ENCODE measurements at regions not wholly inside any gene's neighbourhood (a gene's known extent, or its start where the extent isn't known, plus 50 kb on each side); places are given as distances from the start of the nearest gene placed in this dataset.

DNA sequence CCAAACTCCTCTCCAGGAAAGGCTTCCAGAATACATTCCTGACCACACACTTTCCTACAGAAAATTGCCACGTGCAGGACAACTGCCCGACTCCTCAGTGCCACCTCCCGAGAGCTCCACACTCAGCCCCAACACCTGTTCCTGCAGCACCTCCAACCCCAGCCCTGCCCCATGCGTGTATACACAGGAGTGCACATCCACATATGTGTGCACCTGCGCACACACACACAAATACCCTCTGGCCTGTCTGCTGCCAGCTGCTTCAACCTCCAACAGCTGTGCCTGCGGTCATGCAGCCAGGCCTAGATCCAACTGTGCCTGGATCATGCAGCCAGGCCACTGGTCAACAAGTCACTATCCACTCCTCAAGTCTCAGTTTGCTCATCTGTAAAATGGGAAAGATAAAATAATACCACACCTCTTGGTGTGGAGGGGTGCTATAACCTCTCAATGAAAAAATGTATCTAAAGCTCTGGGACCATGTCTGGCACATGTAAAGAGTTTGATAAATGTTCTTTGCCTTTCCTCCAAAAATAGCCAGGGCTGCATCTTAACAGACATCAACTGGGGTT, 152.1 kb upstream of the ID2 start:
- in situ Hi-C loops (cut with HindIII; ENCODE audit: low sequenced_read_pairs), result no loop called here

DNA sequence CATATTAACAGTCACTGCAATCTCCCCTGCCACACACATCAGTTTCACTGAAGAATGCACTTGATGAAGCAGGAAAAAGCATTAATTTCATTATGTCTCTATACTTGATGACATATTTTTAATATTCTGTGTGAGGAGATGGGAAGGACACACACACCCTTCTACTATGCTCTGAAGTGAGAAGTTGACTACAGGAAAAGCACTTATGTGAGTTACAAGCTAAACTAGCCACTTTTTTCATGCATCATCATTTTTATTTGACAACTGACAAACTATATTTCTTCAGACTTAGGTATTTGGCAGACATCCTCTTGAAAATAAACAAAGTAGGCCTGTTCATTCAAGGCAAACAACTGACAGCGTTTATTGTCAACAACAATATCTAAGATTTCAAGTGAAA, 150.4 kb upstream of the ID2 start:
- in situ Hi-C loops (cut with HindIII; ENCODE audit: low sequenced_read_pairs), result no loop called here

DNA sequence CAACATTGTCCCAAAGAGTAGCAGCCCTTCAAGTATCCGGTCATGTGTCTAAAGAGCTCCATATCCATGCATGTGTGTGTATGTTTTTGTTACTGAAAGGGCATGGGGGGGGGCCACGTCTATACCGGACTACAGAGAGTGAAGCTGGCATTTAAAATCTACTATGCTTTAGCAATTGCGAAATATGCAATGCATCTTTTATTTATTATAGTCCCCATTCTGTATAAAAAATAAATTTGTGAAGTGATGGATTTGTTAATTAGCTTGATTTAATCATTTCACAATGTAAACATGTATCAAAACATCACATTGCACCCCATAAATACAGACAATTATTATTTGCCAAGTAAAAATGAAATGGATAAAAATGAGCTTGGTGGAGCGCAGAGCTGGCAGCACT, 149.4 kb upstream of the ID2 start:
- in situ Hi-C loops (cut with HindIII; ENCODE audit: low sequenced_read_pairs), result no loop called here

DNA sequence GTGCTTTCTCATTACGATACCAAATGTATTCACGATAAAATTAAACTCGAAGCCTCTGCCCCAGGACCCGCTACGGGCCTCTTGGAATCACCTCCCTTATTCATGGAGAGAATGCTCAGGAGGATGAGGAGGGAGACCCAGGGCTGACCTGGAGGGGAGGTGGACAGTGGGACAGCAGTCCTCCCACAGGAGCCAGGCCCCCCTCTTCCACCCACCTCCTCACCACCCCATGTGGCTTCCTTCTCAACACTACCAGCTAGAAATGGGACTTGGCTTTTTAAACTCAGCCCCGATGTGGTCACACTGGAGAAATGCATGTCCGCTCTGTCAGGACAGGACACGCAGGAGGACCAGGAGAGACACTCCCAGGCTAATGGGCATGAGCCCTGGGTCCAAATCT, 147.9 kb upstream of the ID2 start:
- in situ Hi-C loops (cut with HindIII; ENCODE audit: low sequenced_read_pairs), result no loop called here

DNA sequence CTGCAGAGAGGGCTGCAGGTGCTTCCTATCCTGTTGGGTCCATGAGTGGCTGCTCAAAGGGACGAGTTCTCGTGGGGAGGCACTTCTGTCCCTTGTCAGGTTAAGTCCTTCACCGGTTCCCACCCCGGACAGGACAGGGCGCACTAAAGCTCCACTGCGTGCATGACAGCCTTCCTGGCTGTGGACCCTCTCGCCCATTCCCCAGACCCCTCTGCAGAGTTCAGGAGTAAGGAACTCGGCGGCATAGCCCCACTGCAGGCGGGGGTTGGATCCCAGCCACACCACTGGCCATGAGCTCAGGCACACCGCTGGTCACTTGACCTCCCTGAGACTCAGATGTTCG, 147.5 kb upstream of the ID2 start:
- in situ Hi-C loops (cut with HindIII; ENCODE audit: low sequenced_read_pairs), result no loop called here

DNA sequence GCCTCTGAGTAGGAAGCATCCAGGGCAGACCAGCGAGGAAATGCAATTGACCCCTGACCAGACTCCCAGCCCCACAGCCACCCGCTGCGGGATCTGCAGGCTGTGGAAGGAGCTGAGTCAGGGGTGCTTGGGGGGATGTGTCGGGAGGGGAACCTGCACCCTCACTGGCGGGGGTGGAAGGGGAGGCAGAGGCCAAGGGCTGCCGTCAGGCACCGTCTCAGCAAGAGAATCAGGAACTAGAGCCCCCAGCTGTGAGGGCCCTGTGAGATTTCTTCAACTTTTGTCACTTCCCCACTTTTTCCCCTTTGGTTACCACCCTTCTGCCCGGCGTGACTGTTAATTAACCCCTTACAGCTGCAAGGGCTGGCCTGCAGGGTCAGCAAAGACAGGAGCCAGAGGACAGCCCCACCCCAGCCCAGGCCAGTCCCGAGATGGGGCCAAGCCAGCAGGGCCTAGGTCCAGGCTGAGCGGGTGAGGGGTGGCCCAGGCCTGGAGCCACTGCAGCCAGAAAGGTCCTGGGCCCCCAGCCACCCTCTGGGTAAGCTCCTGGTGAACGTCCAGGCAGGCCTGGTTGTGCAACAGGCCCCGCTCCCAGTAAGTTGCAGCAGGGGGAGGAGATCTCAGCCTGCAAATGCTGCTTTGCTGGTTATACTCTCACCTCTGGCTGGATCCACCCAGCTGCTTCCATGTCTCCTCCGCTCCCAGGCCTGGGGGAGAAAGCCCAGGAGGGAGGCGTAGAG, 147.0 kb upstream of the ID2 start:
- in situ Hi-C loops (cut with HindIII; ENCODE audit: low sequenced_read_pairs), result no loop called here

DNA sequence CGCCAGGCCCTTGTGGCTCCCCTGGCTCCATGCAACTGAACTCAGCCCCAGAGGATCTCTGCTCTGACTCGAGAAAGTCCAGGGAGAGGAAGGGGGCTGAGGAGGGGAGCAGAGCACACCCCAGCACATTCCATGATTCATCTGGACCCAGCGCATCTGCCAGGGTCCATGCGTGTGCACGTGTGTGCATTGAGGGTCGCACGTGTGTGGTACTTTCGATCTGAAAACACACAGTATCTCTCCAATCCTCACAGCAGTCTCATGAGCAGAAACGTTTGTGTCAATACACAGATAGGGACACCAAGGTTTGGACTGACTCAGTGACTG, 146.4 kb upstream of the ID2 start:
- in situ Hi-C loops (cut with HindIII; ENCODE audit: low sequenced_read_pairs), result no loop called here

DNA sequence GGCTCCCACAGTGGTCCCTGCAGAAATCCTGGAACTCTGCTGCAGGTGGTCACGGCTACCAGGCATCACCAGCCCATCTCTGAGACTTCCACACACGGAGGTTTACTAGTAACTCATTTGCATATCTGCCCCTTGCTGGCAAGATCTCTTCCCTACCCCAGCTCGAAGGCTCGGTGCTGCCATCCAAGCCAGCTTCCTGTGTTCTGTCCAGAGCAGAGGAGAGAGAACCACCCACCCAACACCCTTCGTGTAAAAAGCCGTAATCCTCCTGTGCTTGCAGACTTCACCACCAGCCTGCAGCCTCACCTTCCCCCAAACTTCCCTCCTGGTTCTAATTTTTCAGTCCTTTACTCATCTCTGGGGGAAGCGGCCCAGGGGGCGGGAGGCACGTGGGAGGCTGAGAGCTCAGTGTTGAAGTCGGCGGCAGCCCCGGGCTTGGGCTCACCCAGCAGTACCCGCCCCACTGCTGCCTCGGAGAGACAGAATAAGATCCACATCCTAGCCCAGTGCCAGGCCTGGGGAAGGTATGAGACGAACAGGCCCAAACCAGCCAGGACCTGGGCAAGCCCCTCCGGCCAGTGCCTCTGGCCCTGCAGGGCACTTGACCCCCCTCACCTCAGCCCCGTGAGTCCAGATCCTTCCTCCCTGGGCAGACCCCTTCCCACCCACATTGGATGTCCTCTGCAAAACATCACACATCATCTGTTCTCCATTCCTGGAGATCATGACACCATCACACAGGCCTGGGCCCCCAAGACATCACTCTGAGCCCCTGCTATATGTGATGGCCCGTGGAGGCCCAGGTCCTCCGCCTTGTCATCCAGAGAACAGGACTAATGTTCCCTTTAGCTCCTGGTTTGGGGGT, 145.8 kb upstream of the ID2 start:
- in situ Hi-C loops (cut with HindIII; ENCODE audit: low sequenced_read_pairs), result no loop called here

DNA sequence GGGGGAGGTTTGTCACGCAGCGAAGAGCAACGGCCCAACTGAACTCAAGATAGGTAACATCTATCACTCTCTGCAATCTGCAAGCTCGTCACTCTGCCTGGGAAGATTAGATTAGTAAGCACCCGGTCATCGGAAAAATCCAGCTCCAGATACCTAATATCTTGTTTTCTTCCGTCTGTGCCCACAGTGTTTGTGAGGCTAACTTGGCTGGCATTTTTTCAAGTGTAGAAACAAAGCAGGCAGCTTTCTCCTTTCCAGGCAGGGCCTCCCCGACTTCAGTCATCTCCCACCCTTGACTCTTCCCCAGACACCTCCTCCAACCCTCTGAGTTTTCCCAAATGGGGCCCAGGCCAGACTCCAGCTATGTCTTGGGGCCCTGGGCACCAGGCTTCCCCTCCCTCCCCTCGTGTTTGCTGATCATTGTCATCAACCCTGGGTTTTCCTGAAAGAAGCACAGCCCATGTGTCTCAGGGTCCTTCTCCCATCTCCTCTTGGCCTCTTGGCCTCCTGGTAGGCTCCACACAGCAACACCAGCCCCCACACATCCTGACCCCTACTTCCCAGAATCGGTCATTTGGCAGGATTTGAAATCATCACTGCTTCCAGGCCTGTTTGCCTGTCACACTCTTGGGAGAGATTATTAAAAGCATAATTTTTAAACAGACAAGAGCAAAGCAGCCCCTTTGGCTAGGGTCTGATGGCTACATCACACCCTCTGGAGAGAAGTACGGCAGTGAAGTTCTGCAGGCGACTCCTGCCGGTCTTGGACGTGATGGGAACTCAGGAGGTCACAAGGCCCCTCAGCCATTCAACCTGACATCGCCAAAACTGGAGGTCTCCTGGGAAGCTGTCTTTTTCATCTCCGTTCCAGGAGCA, 144.9 kb upstream of the ID2 start:
- in situ Hi-C loops (cut with HindIII; ENCODE audit: low sequenced_read_pairs), result no loop called here

DNA sequence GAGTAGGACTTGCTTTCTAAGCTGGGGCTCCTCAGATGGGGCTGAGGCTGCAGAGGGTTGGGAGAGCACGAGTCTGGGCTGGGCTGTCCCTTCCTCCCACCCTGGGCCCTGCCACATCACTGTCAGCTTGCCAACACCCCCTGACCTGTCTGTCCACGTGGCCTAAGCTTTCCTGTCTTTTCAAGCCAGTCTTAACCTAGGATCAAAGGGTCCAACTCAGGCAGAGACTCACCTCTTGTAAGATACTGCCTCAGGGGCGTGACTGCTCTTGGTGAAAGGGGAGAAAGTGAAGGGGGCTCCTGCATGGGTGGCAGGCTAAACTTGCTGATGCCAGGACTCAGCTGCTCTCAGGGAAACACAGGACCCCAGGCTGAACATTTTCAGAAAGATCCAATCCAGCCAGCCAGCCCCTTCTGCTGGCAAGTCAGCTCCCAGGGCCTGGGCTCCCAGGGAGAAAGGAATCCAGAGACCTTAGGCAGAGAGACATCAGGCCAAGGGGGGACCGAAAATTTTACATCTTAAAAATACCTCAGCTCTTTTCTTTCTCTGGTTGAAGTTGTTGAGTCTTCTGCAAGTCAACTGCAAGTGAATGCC, 144.2 kb upstream of the ID2 start:
- in situ Hi-C loops (cut with HindIII; ENCODE audit: low sequenced_read_pairs), result no loop called here

DNA sequence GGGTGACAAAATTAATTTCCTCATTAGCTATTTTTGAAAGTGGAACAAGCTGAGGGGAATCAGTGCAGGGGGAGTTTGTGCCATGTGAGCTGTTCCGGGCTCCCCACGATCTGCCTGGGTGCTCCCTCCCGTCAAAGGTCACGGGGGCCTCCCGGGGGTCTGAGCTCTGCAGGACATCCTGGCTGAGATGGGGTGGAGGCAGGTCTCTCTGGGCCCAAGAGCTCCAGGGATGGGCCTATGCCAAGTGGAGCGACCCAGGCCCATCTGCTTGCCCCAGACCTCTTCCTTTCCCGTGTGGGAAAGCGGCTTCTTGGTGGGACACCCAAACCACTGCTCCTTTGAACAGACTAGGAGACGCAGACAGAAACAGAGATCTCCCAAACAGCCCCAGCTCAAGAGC, 143.3 kb upstream of the ID2 start:
- in situ Hi-C loops (cut with HindIII; ENCODE audit: low sequenced_read_pairs), result no loop called here

DNA sequence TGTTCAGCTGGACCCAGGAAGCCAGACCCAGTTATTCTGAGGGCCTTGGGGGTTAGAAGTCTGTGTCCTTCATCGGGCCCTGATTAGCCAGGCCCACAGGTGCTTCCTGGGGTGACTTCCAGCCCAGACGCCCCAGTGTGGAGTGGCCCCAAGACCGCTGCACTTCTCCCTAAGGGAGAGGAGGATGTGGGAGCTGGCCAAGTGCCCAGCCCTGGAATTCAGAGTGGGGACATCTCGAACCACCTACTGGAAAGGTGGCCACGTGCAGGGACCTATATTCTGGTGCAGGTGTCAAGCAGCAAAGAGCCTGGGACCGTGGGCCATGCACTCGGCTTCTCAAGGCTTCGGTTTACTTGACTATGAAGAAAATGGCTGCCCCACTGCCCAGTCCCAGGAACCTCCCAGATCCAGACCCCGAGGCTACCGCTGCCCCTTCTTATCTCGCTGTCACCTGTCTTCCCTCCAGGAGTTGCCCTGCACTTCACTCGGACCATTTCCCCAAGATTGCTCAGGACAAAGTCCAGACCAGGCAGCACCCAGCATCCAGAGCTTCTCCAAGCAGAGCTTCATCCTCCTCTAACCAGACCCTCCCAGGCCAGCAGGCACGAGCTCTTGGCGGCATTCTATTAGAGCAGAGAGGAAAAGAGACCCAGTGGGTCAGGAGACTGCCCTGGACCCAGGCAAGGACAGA, 142.8 kb upstream of the ID2 start:
- in situ Hi-C loops (cut with HindIII; ENCODE audit: low sequenced_read_pairs), result no loop called here

DNA sequence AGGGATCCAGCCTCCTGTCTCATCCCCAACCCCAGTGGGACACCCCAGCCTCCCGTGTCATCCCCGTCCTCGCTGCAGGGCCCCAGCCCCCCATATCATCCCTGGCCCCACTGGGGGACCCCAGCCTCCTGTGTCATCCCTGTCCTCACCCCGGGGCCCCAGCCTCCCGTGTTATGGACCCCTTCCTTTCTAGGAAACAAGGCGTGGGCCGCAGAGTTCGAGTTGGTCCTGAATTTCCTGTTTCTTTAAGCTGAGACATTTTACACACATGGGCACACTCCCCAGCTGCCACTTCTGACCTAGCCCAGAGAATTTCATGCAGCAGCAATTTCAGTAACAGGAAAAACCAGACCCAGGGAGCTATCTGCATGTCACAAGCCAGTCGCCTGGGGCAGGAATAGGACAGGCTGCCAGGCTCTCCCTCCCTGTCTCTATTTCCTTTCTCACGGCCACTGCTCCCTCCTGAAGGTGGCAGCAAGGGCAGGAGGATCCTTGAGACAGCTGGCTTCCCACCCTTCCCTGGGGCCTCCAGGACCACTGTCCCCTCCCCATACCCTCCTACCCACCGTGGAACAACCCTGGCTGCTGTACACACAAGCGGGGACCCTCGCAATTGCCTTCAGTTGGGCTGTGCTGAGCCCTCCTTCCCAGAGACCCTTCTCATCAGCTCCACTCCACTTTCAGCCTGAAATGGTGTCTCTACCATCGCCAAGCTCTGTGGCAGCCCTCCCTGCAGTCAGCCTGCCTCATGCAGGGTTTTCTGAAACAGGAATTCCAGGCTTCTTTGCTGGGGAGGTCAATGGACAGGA, 141.9 kb upstream of the ID2 start:
- in situ Hi-C loops (cut with HindIII; ENCODE audit: low sequenced_read_pairs), result no loop called here

DNA sequence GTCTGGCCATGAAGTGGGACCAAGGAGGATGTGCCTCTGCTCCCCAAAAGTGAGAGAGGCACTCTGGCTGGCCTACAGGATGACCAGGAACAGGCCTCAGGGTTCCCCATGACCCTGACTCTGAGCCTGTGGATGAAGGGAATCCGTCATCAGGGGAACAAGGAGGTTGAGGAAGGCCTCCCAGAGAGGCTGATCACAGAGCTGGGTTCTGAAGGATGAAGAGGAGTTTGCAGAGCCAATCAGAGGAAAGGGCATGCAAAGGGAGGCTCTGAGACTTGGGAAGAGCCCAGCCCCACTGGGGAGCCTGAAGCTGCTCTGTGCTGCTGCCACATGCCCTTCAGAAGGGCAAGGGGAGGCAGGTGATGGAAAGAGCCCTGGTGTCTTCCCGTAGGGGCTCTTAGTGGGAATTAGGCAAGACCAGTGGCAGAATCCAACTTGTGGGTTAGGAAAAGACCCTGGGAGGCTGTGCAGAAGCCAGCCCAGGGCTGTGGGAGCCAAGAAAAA, 141.3 kb upstream of the ID2 start:
- in situ Hi-C loops (cut with HindIII; ENCODE audit: low sequenced_read_pairs), result no loop called here

DNA sequence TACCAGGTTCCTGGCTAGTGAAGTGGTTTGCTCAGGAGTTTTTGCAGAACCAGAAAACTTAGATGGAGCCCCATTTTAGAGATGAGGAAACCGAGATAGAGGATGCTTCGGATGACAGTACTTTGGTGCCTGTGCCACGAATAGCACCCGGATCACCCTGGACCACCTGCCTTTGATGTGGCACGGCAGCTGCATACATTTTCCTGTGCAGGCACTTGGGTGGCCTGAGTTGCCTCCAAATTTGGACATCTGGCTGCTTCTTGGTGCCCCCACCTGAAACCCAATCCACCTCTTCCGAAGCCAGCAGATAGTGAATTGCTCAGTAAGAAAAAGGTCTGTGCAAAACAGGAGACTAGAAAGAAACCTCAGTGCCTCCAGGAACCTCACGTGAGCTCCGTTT, 140.6 kb upstream of the ID2 start:
- in situ Hi-C loops (cut with HindIII; ENCODE audit: low sequenced_read_pairs), result no loop called here

DNA sequence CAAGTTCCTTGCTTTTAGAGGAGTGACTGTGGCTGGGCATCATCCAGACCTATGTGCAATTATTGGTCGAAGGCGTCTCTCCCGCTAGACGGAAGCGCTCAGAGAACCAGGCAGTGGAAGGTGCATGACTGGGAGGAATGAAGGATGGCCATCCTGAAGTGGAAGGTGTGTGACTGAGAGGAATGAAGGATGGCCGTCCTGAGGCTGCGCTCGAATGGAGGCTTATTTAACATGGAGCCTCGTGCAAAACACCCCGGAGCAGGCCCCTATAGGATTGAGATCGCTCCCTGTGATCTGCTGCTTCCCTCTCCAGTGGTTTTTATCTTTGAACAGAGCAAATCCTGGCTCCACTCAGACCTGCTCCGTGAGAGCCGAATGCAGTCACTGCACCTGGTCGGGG, 140.2 kb upstream of the ID2 start:
- in situ Hi-C loops (cut with HindIII; ENCODE audit: low sequenced_read_pairs), result no loop called here

DNA sequence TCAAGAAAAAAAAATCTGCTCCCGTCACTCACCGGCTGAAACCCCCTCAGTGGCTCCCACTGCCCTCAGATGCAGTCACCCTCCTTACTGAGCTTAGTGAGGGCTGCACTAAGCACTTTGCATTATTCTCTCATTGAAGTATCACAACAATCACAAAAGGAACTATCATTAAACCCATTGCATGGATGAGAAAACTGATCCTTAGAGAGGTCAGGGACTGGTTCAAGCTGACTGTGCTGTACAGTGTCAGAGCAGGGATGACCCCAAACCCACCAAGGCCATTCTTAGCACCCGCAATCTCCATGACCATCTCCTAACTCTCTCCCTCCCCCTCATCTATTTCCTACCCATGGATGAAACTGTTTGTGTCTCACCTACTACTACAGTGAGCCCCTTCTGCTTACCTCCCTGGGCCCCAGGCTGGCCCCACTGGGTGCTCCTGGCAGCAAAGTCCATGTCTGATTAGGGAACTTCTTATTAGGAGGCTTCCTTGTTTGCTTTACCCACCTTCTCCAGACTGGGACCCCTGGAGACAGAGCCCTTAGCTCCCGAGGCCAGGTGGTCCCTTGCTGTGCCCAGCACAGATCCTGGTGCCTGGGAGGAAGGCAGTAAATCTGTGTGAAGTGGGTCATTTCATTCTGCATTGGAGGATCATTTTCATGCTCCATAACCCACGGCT, 139.3 kb upstream of the ID2 start:
- in situ Hi-C loops (cut with HindIII; ENCODE audit: low sequenced_read_pairs), result no loop called here

DNA sequence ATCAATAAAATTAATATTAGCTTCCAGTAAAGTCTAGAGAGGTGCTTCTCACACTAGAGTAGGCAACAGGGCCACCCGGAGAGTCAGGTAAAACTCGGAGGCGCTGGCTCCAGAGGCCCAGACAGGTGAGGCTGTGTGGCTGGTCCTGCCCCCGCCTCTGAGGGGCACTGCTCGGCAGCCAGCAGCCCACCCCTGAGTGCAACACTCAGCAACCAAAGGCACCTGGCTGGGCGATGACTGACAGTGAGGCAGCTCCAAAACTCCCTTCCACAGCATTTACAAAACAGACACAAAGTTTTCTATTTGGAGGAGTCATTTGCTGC, 138.8 kb upstream of the ID2 start:
- in situ Hi-C loops (cut with HindIII; ENCODE audit: low sequenced_read_pairs), result no loop called here
